ENCODE measurements at regions not wholly inside any gene's neighbourhood (a gene's known extent, or its start where the extent isn't known, plus 50 kb on each side); places are given as distances from the start of the nearest gene placed in this dataset.
"Not testable (repeated sequence)": the region's sequence is repeated elsewhere in the genome, so short reads cannot be mapped to it uniquely, and the experiment has no call there.

DNA sequence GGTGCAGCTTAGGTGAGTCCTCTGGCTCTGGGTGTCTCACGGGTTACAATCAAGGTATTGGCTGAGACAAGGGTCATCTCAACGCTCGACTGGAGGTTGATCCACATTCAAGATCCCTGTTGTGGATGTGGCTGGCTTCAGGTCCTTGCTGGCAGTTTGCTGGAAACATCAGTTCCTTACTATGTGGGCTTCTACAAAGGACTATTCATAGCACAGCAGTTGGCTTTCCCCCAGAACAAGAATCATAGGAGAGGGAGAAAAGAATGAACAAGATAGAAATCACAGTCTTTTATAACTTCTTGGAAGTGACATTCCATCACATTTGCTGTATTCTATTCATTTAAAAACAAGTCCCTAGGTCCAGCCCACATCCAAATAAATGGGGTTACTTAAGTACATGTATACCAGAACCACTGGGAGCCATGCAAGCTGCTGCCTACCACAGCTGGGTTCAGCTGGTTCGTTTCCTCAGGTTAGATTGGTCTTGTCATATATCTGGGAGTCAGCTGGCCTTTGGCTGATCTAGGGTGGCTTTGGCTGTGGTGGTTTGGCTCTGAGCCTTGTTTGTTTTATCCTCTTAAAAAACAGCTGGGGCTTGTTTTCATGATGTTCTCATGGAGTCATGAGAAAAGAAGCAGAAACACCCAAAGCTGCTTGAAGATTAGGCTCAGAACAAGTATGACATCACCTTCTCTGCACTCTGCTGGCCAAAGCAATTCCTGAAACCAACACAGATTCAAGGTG lies 433.2 kb upstream of the SPTLC3 start:
- DNase-seq = no peak
- H3K4me3 Mint-ChIP-seq = no peak overlapping the region
- ATAC-seq (replicated peaks) = no peak

DNA sequence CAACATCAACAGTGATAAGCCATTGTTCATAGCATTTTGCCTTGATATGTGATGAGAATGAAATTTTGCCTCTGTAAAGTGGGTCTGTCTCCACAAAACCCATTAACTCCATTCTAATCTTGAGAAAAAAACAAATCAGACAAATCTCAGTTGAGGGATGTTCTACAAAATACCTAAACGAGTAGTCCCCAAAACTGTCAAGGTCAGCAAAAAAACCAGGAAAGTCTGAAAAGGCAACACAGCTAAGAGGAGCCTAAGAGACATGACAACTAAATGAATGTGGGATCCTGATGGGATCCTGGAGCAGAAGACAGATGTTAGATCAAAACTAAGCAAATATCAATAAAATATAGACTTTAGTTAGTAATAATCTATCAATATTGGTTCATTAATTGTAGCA lies 431.6 kb upstream of the SPTLC3 start:
- peaks cover 2 to 19% of the 10 kb centered on the region in 2 donors for H3K9me3 Mint-ChIP-seq
- H3K4me1 Mint-ChIP-seq (ENCODE audit: low read depth in 2 of 2) = no peaks in the 10 kb centered on the region
- H3K36me3 Mint-ChIP-seq (ENCODE audit: insufficient read depth) = no peaks in the 10 kb centered on the region
- ATAC-seq (replicated peaks) (no peak), DNase-seq (no peak)
- H3K4me3 Mint-ChIP-seq = no peak overlapping the region
- H3K27me3 Mint-ChIP-seq = no peaks in the 10 kb centered on the region
- no peak overlapping the region for H3K27ac Mint-ChIP-seq

More for the DNA sequence above, 433.2 kb upstream of the SPTLC3 start:
- Mint-ChIP-seq H3K36me3 (ENCODE audit: insufficient read depth) (no peaks in the 10 kb centered on the region), H3K9me3 (peaks cover under 1 to 14% of the 10 kb centered on the region in 2 donors), H3K4me1 (ENCODE audit: low read depth in 2 of 2) (no peaks in the 10 kb centered on the region), H3K27ac (no peak overlapping the region), H3K27me3 (no peaks in the 10 kb centered on the region)

DNA sequence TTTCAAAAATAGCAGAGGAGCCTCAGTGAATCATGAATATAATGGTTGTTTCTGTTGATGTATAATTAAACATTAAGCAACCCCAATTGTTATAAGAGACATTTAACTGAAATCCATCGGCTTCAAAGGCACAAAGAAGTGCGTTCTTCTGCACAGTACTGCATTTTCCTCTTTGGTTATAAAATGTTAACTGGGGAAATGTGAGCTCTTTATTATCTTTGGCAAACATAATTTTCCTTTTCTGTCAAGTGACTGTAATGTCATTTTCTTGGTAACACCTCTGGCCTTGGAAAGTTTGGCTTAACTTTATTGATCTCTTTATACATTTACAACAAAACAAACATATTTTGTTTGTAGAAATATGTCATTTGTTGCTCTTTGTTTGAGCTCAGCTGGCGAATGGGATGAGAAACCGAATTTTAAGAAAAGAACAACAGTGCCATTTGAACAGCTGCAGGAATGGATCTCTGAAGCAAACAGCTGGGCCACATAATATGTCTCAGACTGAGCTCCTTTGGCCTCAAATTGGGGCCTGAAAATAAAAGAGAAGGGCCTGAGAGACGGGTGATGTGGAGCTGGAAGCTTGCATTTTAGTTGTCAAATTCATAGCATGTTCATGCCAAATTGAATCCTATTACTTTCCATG lies 427.0 kb upstream of the SPTLC3 start:
- ATAC-seq (replicated peaks) (no peak), DNase-seq (no peak)
- Mint-ChIP-seq H3K4me1 (ENCODE audit: low read depth in 2 of 2) (no peaks in the 10 kb centered on the region), H3K36me3 (ENCODE audit: insufficient read depth) (no peaks in the 10 kb centered on the region), H3K4me3 (no peak overlapping the region), H3K9me3 (peaks cover 2 to 7% of the 10 kb centered on the region in 2 donors), H3K27ac (no peak overlapping the region), H3K27me3 (no peaks in the 10 kb centered on the region)

DNA sequence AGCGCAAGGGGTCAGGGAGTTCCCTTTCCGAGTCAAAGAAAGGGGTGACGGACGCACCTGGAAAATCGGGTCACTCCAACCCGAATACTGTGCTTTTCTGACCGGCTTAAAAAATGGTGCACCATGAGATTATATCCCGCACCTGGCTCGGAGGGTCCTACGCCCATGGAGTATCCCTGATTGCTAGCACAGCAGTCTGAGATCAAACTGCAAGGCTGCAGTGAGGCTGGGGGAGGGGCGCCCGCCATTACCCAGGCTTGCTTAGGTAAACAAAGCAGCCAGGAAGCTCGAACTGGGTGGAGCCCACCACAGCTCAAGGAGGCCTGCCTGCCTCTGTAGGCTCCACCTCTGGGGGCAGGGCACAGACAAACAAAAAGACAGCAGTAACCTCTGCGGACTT lies 426.1 kb upstream of the SPTLC3 start:
- not testable (repeated sequence) for H3K36me3 Mint-ChIP-seq (ENCODE audit: insufficient read depth); H3K4me3 Mint-ChIP-seq; H3K4me1 Mint-ChIP-seq (ENCODE audit: low read depth in 2 of 2); DNase-seq; H3K27me3 Mint-ChIP-seq; H3K27ac Mint-ChIP-seq; ATAC-seq (replicated peaks); H3K9me3 Mint-ChIP-seq

DNA sequence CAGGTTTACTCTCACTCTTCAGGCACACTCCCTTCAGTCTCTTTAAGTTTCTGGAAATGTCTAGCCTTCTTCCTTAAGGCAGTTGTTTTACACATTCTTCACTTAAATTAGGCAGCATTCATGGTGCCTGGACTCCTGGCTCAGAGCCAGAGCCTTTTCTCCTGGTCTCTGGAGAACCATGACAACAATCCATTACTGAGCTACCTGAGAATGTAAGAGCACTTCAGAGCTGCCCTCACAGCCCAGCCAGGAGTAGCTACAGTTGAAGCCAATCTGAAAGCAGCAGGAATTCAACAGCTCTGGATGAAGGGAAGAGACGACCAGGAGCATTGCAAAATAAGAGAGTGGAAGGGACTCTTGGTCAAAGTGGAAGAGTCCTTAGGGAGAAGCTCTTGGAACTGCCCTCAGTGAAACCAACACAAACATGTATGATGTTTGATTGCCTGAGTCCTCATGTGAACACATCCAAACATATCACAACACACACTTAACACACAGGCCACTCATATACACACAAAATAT lies 416.8 kb upstream of the SPTLC3 start:
- no peak overlapping the region for H3K27ac Mint-ChIP-seq
- H3K9me3 Mint-ChIP-seq = peaks cover 4 to 19% of the 10 kb centered on the region in 2 donors
- H3K4me1 Mint-ChIP-seq (ENCODE audit: low read depth in 2 of 2) = no peaks in the 10 kb centered on the region
- no peak for ATAC-seq (replicated peaks)
- no peaks in the 10 kb centered on the region for H3K36me3 Mint-ChIP-seq (ENCODE audit: insufficient read depth)
- no peak for DNase-seq
- H3K4me3 Mint-ChIP-seq = no peak overlapping the region
- no peaks in the 10 kb centered on the region for H3K27me3 Mint-ChIP-seq

DNA sequence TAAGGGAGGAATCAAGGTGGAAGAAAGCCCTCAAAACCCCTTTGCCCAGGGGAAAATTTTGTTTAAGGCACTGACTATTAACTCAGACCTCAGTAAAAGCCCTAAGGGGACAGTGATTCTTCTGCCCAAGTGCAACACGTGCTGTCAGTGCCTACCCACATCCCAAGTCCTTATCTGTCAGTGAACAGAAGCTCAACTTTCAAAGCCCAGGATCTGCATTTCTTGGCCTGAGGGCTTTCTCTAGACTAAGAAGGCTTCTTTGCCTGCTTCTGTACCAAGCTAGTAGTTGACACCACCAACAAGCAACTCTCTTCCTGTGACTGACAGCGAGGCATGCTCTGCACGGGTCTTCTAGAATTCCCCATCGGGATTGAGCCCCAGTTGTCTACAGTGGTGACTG lies 416.0 kb upstream of the SPTLC3 start:
- Mint-ChIP-seq H3K36me3 (ENCODE audit: insufficient read depth) (no peaks in the 10 kb centered on the region), H3K9me3 (peaks cover 6 to 24% of the 10 kb centered on the region in 2 donors), H3K4me1 (ENCODE audit: low read depth in 2 of 2) (no peaks in the 10 kb centered on the region), H3K27ac (no peak overlapping the region), H3K27me3 (no peaks in the 10 kb centered on the region), H3K4me3 (no peak overlapping the region)
- no peak for DNase-seq
- ATAC-seq (replicated peaks) = no peak

DNA sequence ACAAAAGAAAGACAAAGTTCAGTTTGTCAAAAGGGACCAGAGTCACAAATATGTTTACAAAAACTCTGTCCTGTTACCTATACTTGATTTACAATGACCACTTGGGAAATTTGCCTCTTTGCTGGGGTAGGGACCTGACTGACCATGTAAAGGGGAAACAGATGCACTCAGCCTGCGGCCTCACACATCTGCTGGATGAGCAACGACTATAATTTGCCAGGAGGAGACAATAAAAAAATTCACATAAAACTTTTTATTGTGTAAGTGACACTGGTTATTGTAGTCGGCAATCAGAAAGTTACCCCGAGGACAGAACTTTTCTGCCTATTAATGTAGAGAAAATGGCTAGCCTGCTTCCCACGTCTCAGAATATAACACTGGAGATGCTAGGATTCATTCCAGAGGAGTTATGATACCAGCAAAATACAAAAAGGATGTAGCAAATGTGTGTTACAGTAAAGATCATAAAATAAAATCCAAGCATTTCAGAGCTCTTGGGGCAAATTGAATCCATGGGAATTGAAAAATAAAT lies 415.4 kb upstream of the SPTLC3 start:
- no peak for DNase-seq
- no peaks in the 10 kb centered on the region for H3K36me3 Mint-ChIP-seq (ENCODE audit: insufficient read depth)
- no peaks in the 10 kb centered on the region for H3K4me1 Mint-ChIP-seq (ENCODE audit: low read depth in 2 of 2)
- no peak for ATAC-seq (replicated peaks)
- no peak overlapping the region for H3K4me3 Mint-ChIP-seq
- H3K27me3 Mint-ChIP-seq = no peaks in the 10 kb centered on the region
- peaks cover 6 to 24% of the 10 kb centered on the region in 2 donors for H3K9me3 Mint-ChIP-seq
- no peak overlapping the region for H3K27ac Mint-ChIP-seq

DNA sequence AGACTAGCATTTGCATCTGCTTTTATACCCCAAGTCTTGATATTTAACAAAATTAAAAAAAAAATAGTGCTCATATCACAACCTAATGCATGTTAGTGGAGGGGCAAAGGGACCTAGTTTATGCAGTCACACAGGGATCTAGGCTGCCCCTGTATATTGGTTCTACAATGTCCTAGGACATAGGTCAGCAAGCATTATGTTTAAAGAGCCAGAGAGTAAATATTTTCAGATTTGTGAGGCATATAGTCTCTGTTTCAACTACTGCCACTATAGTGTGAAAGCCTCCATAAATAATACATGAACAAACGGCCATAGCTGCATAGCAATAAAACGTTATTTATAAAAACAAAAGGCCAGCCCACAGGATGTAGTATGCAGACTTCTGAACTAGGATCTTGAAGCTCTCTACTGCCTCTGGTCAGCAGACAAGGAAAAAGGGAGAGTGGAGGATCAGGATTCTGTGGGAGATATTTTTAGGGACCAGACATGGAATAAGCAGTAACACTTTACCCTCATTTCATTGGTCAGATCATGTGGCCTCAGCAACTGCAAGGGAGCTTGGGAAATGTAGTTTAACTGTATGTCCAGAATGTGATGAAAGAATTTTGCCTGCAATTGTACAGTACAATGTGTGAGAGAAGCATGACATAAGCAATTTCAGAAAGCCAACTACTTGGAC lies 414.2 kb upstream of the SPTLC3 start:
- Mint-ChIP-seq H3K4me1 (ENCODE audit: low read depth in 2 of 2) (no peaks in the 10 kb centered on the region), H3K4me3 (no peak overlapping the region), H3K9me3 (peaks cover 6 to 24% of the 10 kb centered on the region in 2 donors), H3K27ac (no peak overlapping the region), H3K36me3 (ENCODE audit: insufficient read depth) (no peaks in the 10 kb centered on the region), H3K27me3 (no peaks in the 10 kb centered on the region)
- ATAC-seq (replicated peaks) (no peak), DNase-seq (no peak)

DNA sequence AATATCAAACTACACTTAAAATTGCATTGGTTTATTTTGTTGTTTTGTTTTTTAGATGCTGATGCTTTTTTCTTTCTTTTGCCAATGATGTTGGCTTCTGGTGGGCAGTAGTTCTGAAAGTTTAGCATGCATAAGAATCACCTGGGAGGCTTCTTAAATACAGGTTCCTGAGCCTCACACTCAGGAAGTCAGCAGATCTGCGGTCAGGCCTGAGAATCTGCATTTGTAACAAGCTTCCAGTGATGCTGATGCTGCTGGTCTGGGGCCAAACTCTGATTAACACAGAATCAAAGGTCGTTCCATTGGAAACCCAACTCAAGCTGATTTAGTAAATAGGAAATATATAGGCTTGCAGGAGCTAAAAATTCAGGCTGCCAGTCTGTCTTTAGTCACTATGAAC lies 412.9 kb upstream of the SPTLC3 start:
- no peak overlapping the region for H3K4me3 Mint-ChIP-seq
- no peak for ATAC-seq (replicated peaks)
- H3K9me3 Mint-ChIP-seq = peaks cover 6 to 14% of the 10 kb centered on the region in 2 donors
- no peak for DNase-seq
- no peaks in the 10 kb centered on the region for H3K4me1 Mint-ChIP-seq (ENCODE audit: low read depth in 2 of 2)
- H3K36me3 Mint-ChIP-seq (ENCODE audit: insufficient read depth) = no peaks in the 10 kb centered on the region
- H3K27me3 Mint-ChIP-seq = no peaks in the 10 kb centered on the region
- no peak overlapping the region for H3K27ac Mint-ChIP-seq

DNA sequence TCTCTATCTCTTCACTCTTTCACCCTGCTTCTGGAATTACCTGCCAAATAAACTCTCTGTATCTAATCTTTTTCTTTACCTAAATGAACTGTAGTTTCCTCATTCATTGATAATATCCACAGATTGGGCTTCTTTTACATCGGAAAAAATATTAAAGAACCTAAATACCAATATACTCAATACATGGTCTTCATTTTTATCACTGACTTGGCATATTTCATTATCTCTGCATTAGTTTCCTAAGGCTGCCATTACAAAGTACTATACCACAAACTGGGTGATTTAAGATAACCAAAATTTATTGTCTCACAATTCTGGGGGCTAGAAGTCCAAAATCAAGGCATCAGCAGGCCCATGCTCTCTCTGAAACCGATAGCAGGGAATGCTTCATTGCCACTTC lies 411.9 kb upstream of the SPTLC3 start:
- H3K4me3 Mint-ChIP-seq = no peak overlapping the region
- no peak for ATAC-seq (replicated peaks)
- no peaks in the 10 kb centered on the region for H3K27me3 Mint-ChIP-seq
- no peak for DNase-seq
- H3K36me3 Mint-ChIP-seq (ENCODE audit: insufficient read depth) = no peaks in the 10 kb centered on the region
- no peaks in the 10 kb centered on the region for H3K4me1 Mint-ChIP-seq (ENCODE audit: low read depth in 2 of 2)
- peaks cover 6 to 8% of the 10 kb centered on the region in 2 donors for H3K9me3 Mint-ChIP-seq
- H3K27ac Mint-ChIP-seq = no peak overlapping the region

DNA sequence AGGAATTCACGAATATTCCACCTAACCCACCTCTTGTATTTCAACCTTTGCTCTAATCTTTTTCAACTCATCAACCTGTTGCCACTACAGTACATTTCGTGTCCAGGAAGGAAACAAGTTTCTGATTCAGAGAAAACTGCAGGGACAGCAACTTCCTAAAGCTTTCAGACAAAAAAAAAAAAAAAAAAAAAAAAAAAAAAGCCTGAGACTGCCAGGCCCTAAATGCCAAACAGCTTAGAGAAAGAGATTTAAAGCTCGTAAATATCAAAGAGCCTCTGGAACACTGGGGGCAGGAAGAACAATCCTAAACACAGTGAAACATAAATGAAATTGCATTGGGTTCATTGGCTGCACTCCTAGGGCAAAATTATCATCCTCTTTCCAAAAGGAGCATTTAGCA lies 411.2 kb upstream of the SPTLC3 start:
- no peak overlapping the region for H3K4me3 Mint-ChIP-seq
- peaks cover 5 to 13% of the 10 kb centered on the region in 2 donors for H3K9me3 Mint-ChIP-seq
- no peak overlapping the region for H3K27ac Mint-ChIP-seq
- H3K27me3 Mint-ChIP-seq = no peaks in the 10 kb centered on the region
- no peak for ATAC-seq (replicated peaks)
- H3K36me3 Mint-ChIP-seq (ENCODE audit: insufficient read depth) = no peaks in the 10 kb centered on the region
- DNase-seq = no peak
- no peaks in the 10 kb centered on the region for H3K4me1 Mint-ChIP-seq (ENCODE audit: low read depth in 2 of 2)

DNA sequence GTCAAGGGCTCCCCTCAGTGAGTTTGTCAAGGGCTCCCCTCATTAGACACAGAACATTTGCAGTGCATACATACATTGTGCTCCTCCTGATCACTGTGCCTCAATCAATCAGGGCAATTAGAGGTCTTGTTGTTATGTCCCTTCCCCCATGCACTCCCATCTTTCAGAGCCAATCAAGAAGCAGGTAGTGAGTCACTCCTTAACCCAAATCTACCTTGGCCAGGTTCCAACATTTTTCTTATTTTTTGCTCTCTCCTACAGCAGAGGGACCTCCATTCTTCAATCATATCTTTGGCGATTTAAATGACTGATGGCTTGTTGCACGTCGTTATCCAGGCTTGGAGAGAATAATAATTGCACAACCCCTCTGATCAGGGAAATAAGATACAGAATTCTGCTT lies 409.9 kb upstream of the SPTLC3 start:
- DNase-seq = no peak
- Mint-ChIP-seq H3K4me3 (no peak overlapping the region), H3K36me3 (ENCODE audit: insufficient read depth) (no peaks in the 10 kb centered on the region), H3K27me3 (no peaks in the 10 kb centered on the region), H3K9me3 (peaks cover 3 to 15% of the 10 kb centered on the region in 2 donors), H3K27ac (no peak overlapping the region), H3K4me1 (ENCODE audit: low read depth in 2 of 2) (no peaks in the 10 kb centered on the region)
- no peak for ATAC-seq (replicated peaks)

DNA sequence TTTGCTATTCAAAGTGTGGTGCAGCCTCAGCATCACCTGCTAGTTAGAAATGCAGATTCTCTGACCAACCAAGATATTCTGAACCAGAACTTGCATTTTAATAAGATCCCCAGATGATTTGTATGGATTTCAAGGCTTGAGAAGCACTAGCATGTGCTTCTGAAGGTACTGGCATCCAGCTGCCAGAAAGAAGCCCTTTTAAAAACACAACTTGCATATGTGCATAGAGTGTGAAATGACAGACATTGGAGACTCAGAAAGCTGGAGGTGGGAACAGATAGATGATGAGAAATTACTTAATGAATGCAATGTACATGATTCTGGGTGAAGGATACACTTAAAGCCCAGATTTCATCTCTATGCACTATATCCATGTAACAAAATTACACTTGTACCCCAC lies 409.3 kb upstream of the SPTLC3 start:
- no peak overlapping the region for H3K27ac Mint-ChIP-seq
- no peaks in the 10 kb centered on the region for H3K4me1 Mint-ChIP-seq (ENCODE audit: low read depth in 2 of 2)
- DNase-seq = no peak

More for the DNA sequence above, 409.3 kb upstream of the SPTLC3 start:
- H3K27me3 Mint-ChIP-seq = no peaks in the 10 kb centered on the region
- ATAC-seq (replicated peaks) = no peak
- no peaks in the 10 kb centered on the region for H3K36me3 Mint-ChIP-seq (ENCODE audit: insufficient read depth)
- no peak overlapping the region for H3K4me3 Mint-ChIP-seq
- peaks cover 3 to 15% of the 10 kb centered on the region in 2 donors for H3K9me3 Mint-ChIP-seq
